ENCODE measurements at regions not wholly inside any gene's neighbourhood (a gene's known extent, or its start where the extent isn't known, plus 50 kb on each side); places are given as distances from the start of the nearest gene placed in this dataset.

GRCh38 chr18:37720663-37721062 is 155.1 kb upstream of the CELF4 start:
- no peaks in the 10 kb centered on the region for H3K36me3 ChIP-seq
- DNase-seq, result no peak
- no peak for TF ChIP-seq POLR2A (IDR thresholded peaks at IDR 0.05)
- no peak for TF ChIP-seq CTCF (IDR thresholded peaks at IDR 0.05)
- TF ChIP-seq EP300 (IDR thresholded peaks at IDR 0.05), result no peak

GRCh38 chr18:37717656-37718055 is 152.1 kb upstream of the CELF4 start:
- no peak for TF ChIP-seq POLR2A (IDR thresholded peaks at IDR 0.05)
- TF ChIP-seq CTCF (IDR thresholded peaks at IDR 0.05), result no peak
- TF ChIP-seq EP300 (IDR thresholded peaks at IDR 0.05), result no peak
- intact Hi-C loops (cut with DNase I), result no loop called here

More at GRCh38 chr18:37720663-37721062, 155.1 kb upstream of the CELF4 start:
- Histone ChIP-seq H3K27ac (no peak overlapping the region), H3K27me3 (no peaks in the 10 kb centered on the region), H3K9me3 (no peaks in the 10 kb centered on the region), H3K4me3 (no peak overlapping the region), H3K4me1 (ENCODE audit: insufficient read depth) (no peaks in the 10 kb centered on the region)
- 84 to 93% (median 89%) methylated on average over 4 of the region's 4 CpGs for whole genome bisulfite sequencing, 3 donors
- intact Hi-C loops (cut with DNase I), result no loop called here

GRCh38 chr18:37717098-37717497 is 151.5 kb upstream of the CELF4 start:
- no peak for DNase-seq
- no peaks in the 10 kb centered on the region for H3K36me3 ChIP-seq
- H3K4me1 ChIP-seq (ENCODE audit: insufficient read depth), result no peaks in the 10 kb centered on the region
- H3K4me3 ChIP-seq, result no peak overlapping the region
- no peak for TF ChIP-seq POLR2A (IDR thresholded peaks at IDR 0.05)
- TF ChIP-seq EP300 (IDR thresholded peaks at IDR 0.05), result no peak
- TF ChIP-seq CTCF (IDR thresholded peaks at IDR 0.05), result no peak
- no peaks in the 10 kb centered on the region for H3K9me3 ChIP-seq
- WGBS, 3 donors, result 61 to 64% (median 63%) methylated on average over 2 of the region's 2 CpGs
- no peak overlapping the region for H3K27ac ChIP-seq
- no peaks in the 10 kb centered on the region for H3K27me3 ChIP-seq
- intact Hi-C loops (cut with DNase I), result no loop called here

More at GRCh38 chr18:37717656-37718055, 152.1 kb upstream of the CELF4 start:
- no peaks in the 10 kb centered on the region for H3K36me3 ChIP-seq
- H3K9me3 ChIP-seq, result no peaks in the 10 kb centered on the region
- DNase-seq, result no peak
- H3K4me1 ChIP-seq (ENCODE audit: insufficient read depth), result no peaks in the 10 kb centered on the region
- no peaks in the 10 kb centered on the region for H3K27me3 ChIP-seq
- no peak overlapping the region for H3K27ac ChIP-seq
- H3K4me3 ChIP-seq, result no peak overlapping the region
- WGBS, 3 donors, result 80 to 93% (median 84%) methylated on average over 2 of the region's 2 CpGs

- no peak for DNase-seq
- Histone ChIP-seq H3K36me3 (no peaks in the 10 kb centered on the region), H3K27me3 (no peaks in the 10 kb centered on the region), H3K4me1 (ENCODE audit: insufficient read depth) (no peaks in the 10 kb centered on the region), H3K4me3 (no peak overlapping the region), H3K27ac (no peak overlapping the region), H3K9me3 (no peaks in the 10 kb centered on the region)
- intact Hi-C loops (cut with DNase I), result no loop called here
- WGBS, 3 donors, result 20 to 43% (median 26%) methylated on average over 5 of the region's 5 CpGs
- TF ChIP-seq CTCF (IDR thresholded peaks at IDR 0.05) (no peak), EP300 (IDR thresholded peaks at IDR 0.05) (no peak), POLR2A (IDR thresholded peaks at IDR 0.05) (no peak)
Measured at GRCh38 chr18:37716106-37716735, 150.6 kb upstream of the CELF4 start.

All from ovary (tissue), 7 donors.